Cardiac muscle cell (in vitro differentiated cells and primary cell): ENCODE measurements at regions not wholly inside any gene's neighbourhood (a gene's known extent, or its start where the extent isn't known, plus 50 kb on each side); places are given as distances from the start of the nearest gene placed in this dataset.
"Not testable (repeated sequence)": the region's sequence is repeated elsewhere in the genome, so short reads cannot be mapped to it uniquely, and the experiment has no call there.

Source experiments
- DNase-seq, 2 donors: peaks; one replicate each; pipeline versions ENCODE4 v3.0.0 to v3.0.0-alpha.2; 2010 to 2017; ENCODE audit warnings: low read depth in 1 of 2, low spot score in 1 of 2
- H3K27ac ChIP-seq: fragments of 200-600 bp; sonication (generic); 2 replicates; pipeline ENCODE4 v1.5.1; 2016
- H3K27me3 ChIP-seq: fragments of 200-600 bp; sonication (generic); 2 replicates; pipeline ENCODE4 v1.6.0; 2016; ENCODE audit warnings: control low read depth
- H3K36me3 ChIP-seq: fragments of 200-600 bp; sonication (generic); 2 replicates; pipeline ENCODE4 v1.5.1; 2016; ENCODE audit warnings: control low read depth
- H3K4me1 ChIP-seq: fragments of 200-600 bp; sonication (generic); 2 replicates; pipeline ENCODE4 v1.8.1; 2017; ENCODE audit warnings: low read depth, mild to moderate bottlenecking, mixed run types
- H3K4me3 ChIP-seq: fragments of 200-600 bp; sonication (generic); 2 replicates; pipeline ENCODE4 v1.5.1; 2016; ENCODE audit warnings: mild to moderate bottlenecking
- H3K9me3 ChIP-seq: fragments of 200-600 bp; sonication (generic); 2 replicates; pipeline ENCODE4 v1.5.1; 2017; ENCODE audit warnings: low read depth, mild to moderate bottlenecking, control low read depth

- not testable (repeated sequence) for H3K27me3 ChIP-seq, DNase-seq, H3K4me1 ChIP-seq, H3K36me3 ChIP-seq, H3K27ac ChIP-seq, H3K9me3 ChIP-seq
- peak overlapping the region; percentile 42 for H3K4me3 ChIP-seq
These were observed 108.2 kb downstream of the SPATA31A1 start for GRCh38 chr9:39463696-39464095.

DNA sequence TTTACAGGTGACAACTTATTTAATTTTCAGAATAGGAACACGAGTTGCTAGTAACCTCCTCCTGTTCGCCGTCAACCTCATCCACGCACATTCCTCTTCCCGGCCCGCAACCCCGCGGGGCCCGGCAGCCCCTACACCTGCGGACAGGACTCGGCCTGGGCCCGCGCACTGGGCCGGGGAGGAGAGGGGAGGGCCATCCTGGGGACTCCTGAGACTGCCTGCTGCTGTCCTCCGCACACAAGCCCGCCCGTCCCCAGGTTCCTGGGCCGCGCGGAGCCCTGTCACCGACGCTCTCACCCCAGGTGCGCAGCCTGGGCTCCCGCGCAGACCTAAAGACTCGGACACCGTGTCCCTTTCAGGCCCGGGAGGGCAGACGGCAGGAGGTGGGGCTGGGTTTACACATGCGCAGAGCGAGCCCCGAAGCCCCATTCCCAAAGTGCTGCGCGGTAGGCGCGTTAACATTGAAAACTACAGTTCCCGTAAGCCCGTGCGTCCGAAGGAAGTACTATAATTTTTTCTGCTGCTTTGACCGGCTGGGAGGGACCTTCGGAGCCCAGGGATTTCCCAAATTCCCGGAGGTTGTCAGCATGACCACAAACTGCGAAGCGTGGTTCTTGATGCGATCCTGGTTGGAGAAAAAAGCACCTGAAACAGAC is 108.8 kb downstream of the SPATA31A1 start:
- not testable (repeated sequence) for H3K4me1 ChIP-seq, H3K27ac ChIP-seq, H3K9me3 ChIP-seq, H3K27me3 ChIP-seq, H3K36me3 ChIP-seq
- peak overlapping the region; percentile 42 for H3K4me3 ChIP-seq
- peak; percentile 80 to 89 for DNase-seq

GRCh38 chr9:39474499-39474898 is 119.0 kb downstream of the SPATA31A1 start:
- not testable (repeated sequence) for H3K9me3 ChIP-seq, H3K27ac ChIP-seq, H3K27me3 ChIP-seq, H3K4me1 ChIP-seq, DNase-seq, H3K36me3 ChIP-seq, H3K4me3 ChIP-seq

- not testable (repeated sequence) for H3K27ac ChIP-seq, DNase-seq, H3K9me3 ChIP-seq, H3K4me1 ChIP-seq, H3K27me3 ChIP-seq, H3K36me3 ChIP-seq, H3K4me3 ChIP-seq
These were observed 127.6 kb downstream of the SPATA31A1 start for GRCh38 chr9:39483073-39483472.

- not testable (repeated sequence) for H3K4me1 ChIP-seq, H3K27me3 ChIP-seq, H3K27ac ChIP-seq, H3K9me3 ChIP-seq, H3K36me3 ChIP-seq, H3K4me3 ChIP-seq, DNase-seq
These were observed 128.4 kb downstream of the SPATA31A1 start for GRCh38 chr9:39483880-39484279.

DNA sequence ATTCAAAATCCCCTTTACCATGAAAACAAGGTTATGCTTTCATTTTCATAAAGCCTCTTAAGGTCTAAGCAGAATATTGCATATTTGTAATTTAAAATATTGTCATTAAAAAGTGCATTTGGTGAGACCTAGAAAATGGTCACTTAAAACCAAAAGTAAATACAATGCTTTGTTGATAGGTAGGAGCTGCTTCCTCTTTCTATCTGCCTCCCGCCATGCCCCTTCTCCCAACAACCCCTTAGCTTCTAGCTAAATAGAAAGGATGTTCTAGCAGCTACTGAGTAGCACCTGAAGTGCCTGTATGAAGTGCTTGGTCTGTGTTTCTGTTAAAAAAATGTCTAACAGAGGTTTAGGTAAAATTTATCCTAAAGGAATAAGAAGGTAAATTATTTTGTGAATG is 128.8 kb downstream of the SPATA31A1 start:
- not testable (repeated sequence) for H3K36me3 ChIP-seq, H3K4me3 ChIP-seq, H3K27ac ChIP-seq, H3K27me3 ChIP-seq, H3K9me3 ChIP-seq, DNase-seq, H3K4me1 ChIP-seq

DNA sequence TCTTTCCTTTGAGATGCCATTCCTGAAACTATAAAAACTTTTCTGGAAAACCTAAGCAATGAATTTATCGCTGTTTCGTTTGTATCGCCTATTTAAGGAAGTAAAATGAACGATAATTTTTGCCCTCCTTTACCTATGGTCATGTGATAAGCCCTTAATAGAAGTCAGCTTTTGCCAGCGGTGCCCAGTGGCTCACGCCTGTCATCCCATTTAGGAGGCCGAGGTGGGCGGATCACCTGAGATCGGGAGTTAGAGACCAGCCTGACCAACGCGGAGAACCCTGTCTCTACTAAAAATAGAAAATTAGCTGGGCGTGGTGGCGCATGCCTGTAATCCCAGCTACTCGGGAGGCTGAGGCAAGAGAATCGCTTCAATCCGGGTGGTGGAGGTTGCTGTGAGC is 132.0 kb downstream of the SPATA31A1 start:
- H3K4me1 ChIP-seq, H3K4me3 ChIP-seq, H3K36me3 ChIP-seq, H3K9me3 ChIP-seq, H3K27ac ChIP-seq, H3K27me3 ChIP-seq, DNase-seq: not testable (repeated sequence)

DNA sequence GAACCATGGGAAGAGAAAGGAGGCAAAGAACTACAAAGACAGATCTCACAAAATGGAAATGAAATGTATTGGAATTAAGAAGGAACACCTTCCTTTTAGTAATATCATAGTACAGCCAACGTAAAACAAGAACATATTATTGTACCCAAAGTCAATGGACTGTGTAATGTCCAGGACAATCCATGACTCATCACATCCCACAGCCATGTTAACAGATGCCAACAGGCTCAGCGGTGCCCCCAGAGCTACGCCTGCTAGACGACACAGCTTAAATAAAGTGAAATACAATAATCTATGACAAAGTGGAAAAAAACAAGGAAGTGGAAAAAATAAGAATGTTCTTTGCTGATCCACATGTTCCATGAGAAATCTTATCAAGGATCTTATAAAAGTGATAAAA is 140.8 kb downstream of the SPATA31A1 start:
- not testable (repeated sequence) for H3K27ac ChIP-seq, H3K4me1 ChIP-seq, H3K4me3 ChIP-seq, H3K9me3 ChIP-seq, DNase-seq, H3K27me3 ChIP-seq, H3K36me3 ChIP-seq

DNA sequence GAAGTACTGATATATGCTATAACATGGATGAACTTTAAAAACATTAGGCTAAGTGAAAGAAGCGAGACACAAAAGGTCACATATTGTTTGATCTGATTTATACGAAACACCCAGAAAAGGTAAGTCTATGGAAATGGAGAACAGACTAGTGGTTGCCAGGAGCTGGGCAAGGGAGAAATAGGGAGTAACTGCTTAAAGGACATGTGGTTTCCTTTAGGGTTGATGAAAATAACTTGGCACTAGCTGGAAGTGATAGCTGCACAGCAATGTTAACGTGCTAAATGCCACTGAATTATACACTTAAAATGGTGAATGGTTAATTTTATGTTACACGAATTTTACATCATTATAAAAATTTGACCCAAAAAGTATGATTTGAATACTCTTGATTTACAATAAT is 147.7 kb downstream of the SPATA31A1 start:
- H3K9me3 ChIP-seq, DNase-seq, H3K36me3 ChIP-seq, H3K4me1 ChIP-seq, H3K27ac ChIP-seq, H3K4me3 ChIP-seq, H3K27me3 ChIP-seq: not testable (repeated sequence)

GRCh38 chr9:39527387-39528029 is 172.0 kb downstream of the SPATA31A1 start:
- DNase-seq, H3K9me3 ChIP-seq, H3K4me1 ChIP-seq, H3K4me3 ChIP-seq, H3K27me3 ChIP-seq, H3K36me3 ChIP-seq, H3K27ac ChIP-seq: not testable (repeated sequence)

GRCh38 chr9:39532597-39532996 is 177.1 kb downstream of the SPATA31A1 start:
- not testable (repeated sequence) for H3K4me1 ChIP-seq, H3K27me3 ChIP-seq, H3K27ac ChIP-seq, H3K4me3 ChIP-seq, H3K9me3 ChIP-seq, H3K36me3 ChIP-seq, DNase-seq

DNA sequence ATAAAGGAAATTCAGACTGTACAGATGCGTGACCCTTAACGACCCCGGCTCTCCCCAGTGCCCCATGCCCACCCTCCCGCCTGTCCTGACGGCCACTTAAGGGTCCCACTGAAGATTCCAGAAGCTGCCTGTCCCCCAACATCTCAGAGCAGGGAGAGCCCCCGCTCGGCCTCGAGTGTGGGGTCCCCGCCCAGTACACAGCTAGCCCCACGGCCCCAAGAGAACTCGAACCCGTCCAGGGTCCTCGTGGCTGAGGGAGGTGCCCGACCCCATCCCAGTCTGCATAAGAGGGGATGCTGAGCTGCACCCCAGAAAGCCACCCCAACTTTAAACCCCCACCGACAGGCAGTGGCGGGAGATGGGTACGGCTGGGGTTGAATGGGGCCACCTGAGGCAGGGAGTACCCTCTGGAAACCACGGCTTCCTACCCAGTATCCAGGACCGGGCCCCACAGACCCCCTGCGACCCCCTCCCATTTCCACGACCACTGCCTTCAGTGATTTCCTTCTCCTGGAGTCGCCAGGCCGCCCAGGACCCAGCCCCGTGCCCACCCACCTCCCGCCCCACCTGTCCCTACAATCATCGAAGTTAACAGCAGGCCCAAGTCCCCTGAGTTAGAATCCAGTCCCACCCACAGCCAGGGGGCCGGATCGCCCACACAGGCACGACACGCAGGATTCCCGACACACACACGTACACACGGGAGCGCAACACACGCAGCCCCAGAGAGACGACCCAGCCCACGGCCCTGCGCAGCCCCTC is 177.7 kb downstream of the SPATA31A1 start:
- H3K27ac ChIP-seq, H3K4me3 ChIP-seq, H3K36me3 ChIP-seq, DNase-seq, H3K4me1 ChIP-seq, H3K9me3 ChIP-seq, H3K27me3 ChIP-seq: not testable (repeated sequence)

DNA sequence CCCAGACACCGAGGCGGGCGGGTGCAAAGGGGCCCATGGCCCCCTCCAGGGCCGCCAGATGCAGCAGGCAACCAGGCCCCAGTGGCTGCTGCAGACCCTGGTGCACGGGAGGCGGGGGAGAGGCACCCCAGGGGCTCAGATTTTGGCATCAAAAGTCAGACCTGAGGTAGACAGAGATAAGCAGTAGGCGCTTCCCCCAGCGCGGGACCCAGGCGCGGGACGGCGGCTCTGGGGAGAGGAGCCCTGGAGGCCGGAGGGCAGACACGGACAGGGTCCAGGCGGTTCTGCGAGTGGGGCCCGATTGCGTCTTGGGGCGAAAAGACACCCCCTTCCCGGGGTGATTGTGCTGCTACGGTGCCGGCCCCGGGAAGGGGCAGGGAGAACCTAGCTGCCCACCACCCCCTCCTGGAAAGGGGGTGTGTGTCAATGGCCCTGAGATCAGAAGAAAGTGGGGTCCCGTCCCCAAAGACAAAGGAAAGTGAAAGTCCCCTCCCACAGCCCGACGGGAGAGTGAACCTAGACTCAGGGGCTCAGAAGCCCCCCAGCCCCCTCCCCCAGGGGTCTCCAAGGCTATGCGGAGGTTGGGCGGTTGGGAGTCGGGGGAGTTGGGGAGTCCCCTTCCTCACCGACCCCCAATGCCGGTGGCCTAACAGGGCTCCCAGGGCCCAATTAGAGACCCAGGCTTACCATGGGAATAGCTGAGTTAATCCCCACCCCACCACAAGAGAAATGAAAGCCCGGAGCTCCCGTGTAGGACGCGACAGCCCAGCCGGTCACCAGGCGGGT is 178.5 kb downstream of the SPATA31A1 start:
- not testable (repeated sequence) for H3K4me1 ChIP-seq, H3K4me3 ChIP-seq, H3K27me3 ChIP-seq

DNA sequence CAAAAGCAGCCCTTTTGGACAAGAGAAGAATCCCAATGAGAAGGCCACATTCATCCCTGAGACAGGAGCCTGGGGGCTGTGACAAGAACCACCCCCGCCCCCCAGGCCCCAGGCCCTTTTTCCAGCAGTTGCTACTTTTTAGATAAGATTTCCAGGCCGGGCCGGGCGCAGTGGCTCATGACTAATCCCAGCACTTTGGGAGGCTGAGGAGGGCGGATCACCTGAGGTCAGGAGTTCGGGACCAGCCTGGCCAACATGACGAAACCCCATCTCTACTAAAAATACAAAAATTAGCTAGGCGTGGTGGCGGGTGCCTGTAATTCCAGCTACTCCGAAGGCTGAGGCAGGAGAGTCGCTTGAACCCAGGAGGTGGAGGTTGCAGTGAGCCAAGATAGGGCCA is 179.4 kb downstream of the SPATA31A1 start:
- not testable (repeated sequence) for H3K9me3 ChIP-seq, H3K36me3 ChIP-seq, H3K4me1 ChIP-seq, DNase-seq, H3K4me3 ChIP-seq, H3K27me3 ChIP-seq, H3K27ac ChIP-seq

More for the DNA sequence above, 178.5 kb downstream of the SPATA31A1 start:
- H3K36me3 ChIP-seq, H3K9me3 ChIP-seq, H3K27ac ChIP-seq, DNase-seq: not testable (repeated sequence)
